C4-2B (cell line): ENCODE measurements at regions not wholly inside any gene's neighbourhood (a gene's known extent, or its start where the extent isn't known, plus 50 kb on each side); places are given as distances from the start of the nearest gene placed in this dataset.

Experiments used
- ZFX ChIP-seq: fragments of 450-650 bp; IDR thresholded peaks from 2 replicates; pipeline ENCODE4 v1.6.1; 2017
- TF ChIP-seq, protein P1 (sequence below): fragments of 450-650 bp; conservative IDR thresholded peaks from 2 replicates; pipeline ENCODE4 v1.5.1; 2017; ENCODE audit warnings: mild to moderate bottlenecking

DNA sequence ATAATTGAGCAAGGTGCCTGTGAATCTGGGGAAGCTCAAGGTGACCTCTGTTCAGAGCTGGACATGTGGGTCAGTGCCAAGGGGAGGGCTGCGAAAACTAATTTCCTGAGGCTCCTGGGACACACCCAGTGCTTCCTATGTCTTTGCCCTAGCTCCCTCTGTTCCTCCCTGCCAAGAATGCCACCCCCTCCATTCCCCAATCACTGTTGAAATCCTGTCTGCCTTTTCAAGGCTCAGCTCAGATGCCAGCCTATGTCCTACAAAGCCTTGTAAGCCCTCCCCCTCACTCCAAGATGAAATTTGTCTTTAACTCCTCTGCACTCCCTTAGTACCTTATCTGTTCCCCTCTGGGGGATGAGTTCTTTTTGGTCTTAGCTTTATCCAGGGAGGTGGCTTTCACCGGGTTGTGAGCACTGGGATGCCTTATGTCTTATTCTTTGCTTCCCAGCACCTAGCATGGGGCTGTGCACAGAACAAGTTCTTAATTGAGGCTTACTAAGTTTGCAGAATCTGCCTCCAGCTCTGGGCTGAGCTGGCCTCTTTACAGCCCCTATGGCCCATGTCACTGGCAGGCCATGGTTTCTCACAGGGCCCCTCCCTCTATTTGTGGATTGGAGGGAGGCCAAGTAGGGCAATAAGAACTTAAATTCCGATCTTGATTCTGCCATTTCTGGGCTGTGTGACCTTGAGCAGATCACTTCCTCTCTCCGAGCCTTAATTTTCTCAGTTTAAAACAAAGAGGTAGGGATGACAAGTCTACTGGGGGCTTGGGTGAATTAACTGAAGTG, 51.5 kb upstream of the EPB41L1 start:
- TF ChIP-seq, protein P1, sequence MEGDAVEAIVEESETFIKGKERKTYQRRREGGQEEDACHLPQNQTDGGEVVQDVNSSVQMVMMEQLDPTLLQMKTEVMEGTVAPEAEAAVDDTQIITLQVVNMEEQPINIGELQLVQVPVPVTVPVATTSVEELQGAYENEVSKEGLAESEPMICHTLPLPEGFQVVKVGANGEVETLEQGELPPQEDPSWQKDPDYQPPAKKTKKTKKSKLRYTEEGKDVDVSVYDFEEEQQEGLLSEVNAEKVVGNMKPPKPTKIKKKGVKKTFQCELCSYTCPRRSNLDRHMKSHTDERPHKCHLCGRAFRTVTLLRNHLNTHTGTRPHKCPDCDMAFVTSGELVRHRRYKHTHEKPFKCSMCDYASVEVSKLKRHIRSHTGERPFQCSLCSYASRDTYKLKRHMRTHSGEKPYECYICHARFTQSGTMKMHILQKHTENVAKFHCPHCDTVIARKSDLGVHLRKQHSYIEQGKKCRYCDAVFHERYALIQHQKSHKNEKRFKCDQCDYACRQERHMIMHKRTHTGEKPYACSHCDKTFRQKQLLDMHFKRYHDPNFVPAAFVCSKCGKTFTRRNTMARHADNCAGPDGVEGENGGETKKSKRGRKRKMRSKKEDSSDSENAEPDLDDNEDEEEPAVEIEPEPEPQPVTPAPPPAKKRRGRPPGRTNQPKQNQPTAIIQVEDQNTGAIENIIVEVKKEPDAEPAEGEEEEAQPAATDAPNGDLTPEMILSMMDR = no peak
- TF ChIP-seq ZFX = no peak
